Neuronal stem cell (in vitro differentiated cells): ENCODE measurements at regions not wholly inside any gene's neighbourhood (a gene's known extent, or its start where the extent isn't known, plus 50 kb on each side); places are given as distances from the start of the nearest gene placed in this dataset.

Experiments
- DNase-seq: peaks from one replicate; pipeline ENCODE4 v3.0.0-alpha.2; 2013; ENCODE audit warnings: low spot score
- H2AFZ ChIP-seq: one replicate; pipeline ENCODE4 v1.6.1; 2013; ENCODE audit warnings: mild to moderate bottlenecking, low read length, inconsistent platforms
- H2AK5ac ChIP-seq: 2 replicates; pipeline ENCODE4 v1.6.1; 2013; ENCODE audit warnings: low read depth, mild to moderate bottlenecking, inconsistent platforms, low read length, moderate library complexity, mixed read lengths
- H2BK120ac ChIP-seq: 2 replicates; pipeline ENCODE4 v1.6.1; 2013; ENCODE audit warnings: low read depth, mild to moderate bottlenecking, inconsistent platforms, low read length, moderate library complexity, mixed read lengths
- H2BK12ac ChIP-seq: one replicate; pipeline ENCODE4 v1.6.1; 2013; ENCODE audit warnings: low read length, inconsistent platforms
- H2BK15ac ChIP-seq: 2 replicates; pipeline ENCODE4 v1.6.1; 2013; ENCODE audit warnings: mild to moderate bottlenecking, low read length, inconsistent platforms, mixed read lengths
- H2BK5ac ChIP-seq: one replicate; pipeline ENCODE4 v1.6.1; 2013; ENCODE audit warnings: inconsistent platforms, mild to moderate bottlenecking, low read length, moderate library complexity
- H3K14ac ChIP-seq: one replicate; pipeline ENCODE4 v1.6.1; 2013; ENCODE audit warnings: low read length, inconsistent platforms
- H3K18ac ChIP-seq: 2 replicates; pipeline ENCODE4 v1.6.1; 2013; ENCODE audit warnings: low read length, inconsistent platforms
- H3K23ac ChIP-seq: 2 replicates; pipeline ENCODE4 v1.6.1; 2013; ENCODE audit warnings: low read depth, mild to moderate bottlenecking, mixed read lengths, low read length, inconsistent platforms; ENCODE audit not compliant: poor library complexity
- H3K27ac ChIP-seq: replicated peaks from 3 replicates; pipeline ENCODE4 v1.5.1; 2013; ENCODE audit warnings: low read length, inconsistent platforms
- H3K27me3 ChIP-seq, 3 experiments: 2 replicates each; pipeline ENCODE4 v1.6.1; 2013; ENCODE audit warnings: low read length in 3 of 3, mild to moderate bottlenecking in 2 of 3, inconsistent platforms in 1 of 3, low read depth in 1 of 3, mixed read lengths in 1 of 3, moderate library complexity in 1 of 3; ENCODE audit not compliant: control insufficient read depth in 3 of 3, insufficient read depth in 3 of 3
- H3K36me3 ChIP-seq, 2 donors: replicated peaks in 1 of 2; 2 replicates each; pipeline ENCODE4 v1.6.1; 2013; ENCODE audit warnings: low read length in 2 of 2; ENCODE audit not compliant: control insufficient read depth in 2 of 2, insufficient read depth in 2 of 2
- H3K4ac ChIP-seq: 2 replicates; pipeline ENCODE4 v1.6.1; 2013; ENCODE audit warnings: inconsistent platforms, mild to moderate bottlenecking, low read length, moderate library complexity
- H3K4me1 ChIP-seq, 2 donors: 1 replicate in 1 of 2; 2 replicates in 1 of 2; pipeline ENCODE4 v1.6.1; 2013; ENCODE audit warnings: low read length in 2 of 2, low read depth in 1 of 2; ENCODE audit not compliant: control insufficient read depth in 2 of 2, insufficient read depth in 1 of 2
- H3K4me2 ChIP-seq: one replicate; pipeline ENCODE4 v1.6.1; 2013; ENCODE audit warnings: mild to moderate bottlenecking, low read length, inconsistent platforms; ENCODE audit not compliant: insufficient read depth, poor library complexity, severe bottlenecking
- H3K4me3 ChIP-seq, 2 donors: 2 replicates each; pipeline ENCODE4 v1.5.1; 2013; ENCODE audit warnings: low read length in 2 of 2, mild to moderate bottlenecking in 2 of 2, inconsistent platforms in 1 of 2, moderate library complexity in 1 of 2
- H3K79me1 ChIP-seq: one replicate; pipeline ENCODE4 v1.6.1; 2013; ENCODE audit warnings: low read depth, mild to moderate bottlenecking, inconsistent platforms, low read length, moderate library complexity
- H3K9ac ChIP-seq: one replicate; pipeline ENCODE4 v1.6.1; 2013; ENCODE audit warnings: mild to moderate bottlenecking, low read depth, low read length, inconsistent platforms; ENCODE audit not compliant: poor library complexity
- H3K9me3 ChIP-seq, 2 donors: replicated peaks in 1 of 2; 2 replicates each; pipeline versions ENCODE3 to v1.6.1; 2013; ENCODE audit warnings: low read length in 2 of 2, mild to moderate bottlenecking in 2 of 2, inconsistent platforms in 1 of 2, low read depth in 1 of 2, mixed read lengths in 1 of 2, moderate library complexity in 1 of 2; ENCODE audit not compliant: control insufficient read depth in 2 of 2, insufficient read depth in 1 of 2
- H4K8ac ChIP-seq: one replicate; pipeline ENCODE4 v1.6.1; 2013; ENCODE audit warnings: low read depth, mild to moderate bottlenecking, inconsistent platforms, low read length, moderate library complexity
- H4K91ac ChIP-seq: one replicate; pipeline ENCODE4 v1.6.1; 2013; ENCODE audit warnings: low read length, low read depth, mild to moderate bottlenecking, inconsistent platforms; ENCODE audit not compliant: poor library complexity
- WGBS, 2 donors: extraction: QIAGEN DNeasy Blood & Tissue Kit; methylation state at CpG; one replicate each; pipeline ENCODE4 v1.1.7; 2013; ENCODE audit warnings: missing lambda C conversion rate in 2 of 2, mixed read lengths in 1 of 2; ENCODE audit not compliant: insufficient read length in 2 of 2, insufficient replicate concordance in 1 of 2; ENCODE audit errors: extremely low coverage in 2 of 2; 5-methylcytosine and 5-hydroxymethylcytosine counted together

DNA sequence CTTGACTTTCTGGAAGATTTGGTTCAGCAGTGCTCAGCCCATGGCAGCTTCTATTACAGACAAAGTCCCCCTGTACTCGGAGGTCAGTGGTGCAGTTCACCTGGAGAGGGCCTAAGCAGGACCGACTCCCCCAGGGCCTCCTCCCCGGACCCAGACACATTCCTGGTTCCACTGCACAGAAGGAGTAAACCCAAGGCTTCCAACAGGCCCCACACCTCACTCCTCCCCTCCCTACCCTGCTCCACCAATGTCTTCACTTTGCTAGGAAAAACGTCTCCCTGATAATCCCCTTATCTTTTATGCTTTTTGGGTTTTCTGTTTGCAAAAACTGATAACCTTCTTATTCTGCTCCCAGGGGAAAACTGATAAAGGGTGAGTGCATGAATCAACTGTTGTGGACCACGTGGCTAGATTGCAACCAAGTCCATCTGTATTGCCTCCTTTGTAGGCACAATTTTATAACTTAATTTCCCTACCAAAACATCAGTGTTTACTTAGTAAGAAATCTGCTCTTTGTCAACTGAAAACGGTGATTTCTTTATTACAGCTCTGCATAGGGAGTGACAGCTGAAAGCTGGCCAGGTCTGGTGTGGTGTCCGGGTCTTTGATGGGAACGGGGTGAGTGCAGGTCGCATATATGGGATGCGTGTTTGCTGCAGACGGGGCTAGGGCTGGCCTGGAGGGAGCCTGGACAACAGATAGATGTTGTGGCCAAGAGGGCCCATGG lies 202.5 kb downstream of the GLI2 start:
- no peak overlapping the region for H3K18ac ChIP-seq
- peaks cover 11 to 76% of the 10 kb centered on the region in 2 donors for H3K36me3 ChIP-seq
- H3K27me3 ChIP-seq, result no peaks in the 10 kb centered on the region
- no peak overlapping the region for H2BK12ac ChIP-seq
- no peak overlapping the region for H2BK15ac ChIP-seq
- H2AFZ ChIP-seq, result no peak overlapping the region
- no peak overlapping the region for H3K4ac ChIP-seq
- peaks cover 11 to 44% of the 10 kb centered on the region in 2 donors for H3K4me1 ChIP-seq
- H4K8ac ChIP-seq, result no peak overlapping the region
- no peak overlapping the region for H2AK5ac ChIP-seq
- no peak overlapping the region for H2BK120ac ChIP-seq
- no peak overlapping the region for H3K9ac ChIP-seq
- H4K91ac ChIP-seq, result no peak overlapping the region
- H3K23ac ChIP-seq, result no peak overlapping the region
- H3K4me2 ChIP-seq, result no peak overlapping the region
- H3K79me1 ChIP-seq, result peaks cover 9% of the 10 kb centered on the region
- H3K14ac ChIP-seq, result no peak overlapping the region
- DNase-seq, result no peak
- no peak overlapping the region for H3K4me3 ChIP-seq
- H3K27ac ChIP-seq, result no peak overlapping the region
- no CpG with 5 or more reads among the region's 11 CpGs for WGBS, 2 donors
- H2BK5ac ChIP-seq, result no peak overlapping the region
- peaks cover 0 to 4% of the 10 kb centered on the region in 2 donors for H3K9me3 ChIP-seq

DNA sequence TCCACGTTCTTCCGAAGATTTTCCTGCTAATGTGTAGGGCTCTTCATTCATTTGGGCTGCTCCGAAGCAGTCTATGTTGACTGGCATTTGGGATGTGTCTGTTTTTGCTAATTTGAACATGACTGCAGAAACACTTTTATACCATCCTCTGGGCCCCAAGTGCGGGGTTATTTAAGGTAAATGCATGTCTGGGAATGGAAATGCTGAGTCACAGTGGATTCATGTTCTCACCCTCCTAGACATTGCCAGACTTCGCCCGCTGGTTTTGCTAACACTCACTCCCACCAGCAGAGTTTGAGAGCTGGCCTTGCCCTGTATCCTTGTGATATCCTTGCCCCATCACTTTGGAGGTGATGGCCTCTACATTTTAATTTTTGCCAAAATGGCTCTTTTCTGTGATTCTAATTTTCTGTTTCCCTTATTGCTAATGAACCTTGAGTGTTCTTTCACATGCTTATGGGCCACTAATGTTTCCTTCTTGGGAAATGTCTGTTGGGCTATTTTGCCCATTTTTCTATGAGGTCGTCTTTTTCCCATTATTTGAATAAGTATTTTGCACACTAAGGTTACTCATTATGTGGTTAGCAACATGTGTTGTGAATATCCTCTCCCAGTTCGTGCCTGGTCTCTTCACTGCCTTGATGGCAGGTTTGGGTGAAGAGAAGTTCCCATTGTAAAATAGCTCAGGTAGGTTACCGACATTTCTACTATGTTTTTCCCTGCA lies 204.1 kb downstream of the GLI2 start:
- Histone ChIP-seq H3K9me3 (peaks cover 0 to 4% of the 10 kb centered on the region in 2 donors), H3K27ac (no peak overlapping the region), H3K4me2 (no peak overlapping the region), H3K23ac (no peak overlapping the region), H2BK120ac (no peak overlapping the region), H2AFZ (no peak overlapping the region), H2AK5ac (no peak overlapping the region), H4K91ac (no peak overlapping the region), H3K9ac (no peak overlapping the region), H3K4me3 (no peak overlapping the region), H2BK5ac (no peak overlapping the region), H3K14ac (no peak overlapping the region), H3K27me3 (no peaks in the 10 kb centered on the region), H3K18ac (no peak overlapping the region), H3K4me1 (peaks cover 0 to 33% of the 10 kb centered on the region in 2 donors), H2BK15ac (no peak overlapping the region), H3K79me1 (peaks cover 16% of the 10 kb centered on the region), H3K36me3 (peaks cover 12 to 81% of the 10 kb centered on the region in 2 donors), H2BK12ac (no peak overlapping the region), H4K8ac (no peak overlapping the region), H3K4ac (no peak overlapping the region)
- no CpG with 5 or more reads among the region's 9 CpGs for WGBS, 2 donors
- no peak for DNase-seq

DNA sequence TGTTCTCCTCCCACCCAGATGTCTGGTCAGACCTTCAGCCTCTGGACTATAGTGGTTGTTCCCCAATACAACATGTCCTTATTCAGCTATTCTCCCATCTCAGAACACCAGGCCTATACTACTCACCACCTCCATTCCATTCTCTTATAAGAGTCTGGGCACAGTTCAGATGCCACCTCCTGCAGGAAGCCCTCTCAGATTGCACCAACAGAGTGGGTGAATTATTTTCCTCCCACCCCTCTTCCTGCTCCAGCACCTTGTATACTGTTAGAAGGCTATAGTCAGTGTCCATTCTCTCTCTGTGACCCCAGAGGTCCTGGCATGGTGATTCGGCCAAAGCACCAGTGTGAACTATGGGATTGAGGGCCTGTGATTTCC lies 204.6 kb downstream of the GLI2 start:
- Histone ChIP-seq H3K9me3 (peaks cover 0 to 4% of the 10 kb centered on the region in 2 donors), H3K79me1 (peaks cover 16% of the 10 kb centered on the region), H3K4me1 (peaks cover 0 to 32% of the 10 kb centered on the region in 2 donors), H3K18ac (peak overlapping the region; percentile 48), H3K4me3 (no peak overlapping the region), H2BK15ac (no peak overlapping the region), H3K4ac (no peak overlapping the region), H2BK12ac (no peak overlapping the region), H2BK120ac (no peak overlapping the region), H3K27ac (no peak overlapping the region), H4K8ac (no peak overlapping the region), H3K36me3 (peaks cover 15 to 81% of the 10 kb centered on the region in 2 donors), H4K91ac (no peak overlapping the region), H2BK5ac (no peak overlapping the region), H3K9ac (no peak overlapping the region), H3K23ac (peak overlapping the region; percentile 35), H3K27me3 (no peaks in the 10 kb centered on the region), H2AFZ (no peak overlapping the region), H3K14ac (peak overlapping the region; percentile 73), H3K4me2 (no peak overlapping the region), H2AK5ac (no peak overlapping the region)
- no CpG with 5 or more reads among the region's 1 CpG for WGBS, 2 donors
- DNase-seq, result no peak

GRCh38 chr2:120940726-120941256 lies 205.1 kb downstream of the GLI2 start:
- Histone ChIP-seq H2BK12ac (no peak overlapping the region), H2BK5ac (no peak overlapping the region), H2BK120ac (no peak overlapping the region), H3K9me3 (peaks cover 0 to 4% of the 10 kb centered on the region in 2 donors), H3K18ac (peak overlapping the region; percentile 48), H2AK5ac (no peak overlapping the region), H3K9ac (no peak overlapping the region), H2AFZ (no peak overlapping the region), H3K79me1 (peaks cover 16% of the 10 kb centered on the region), H3K23ac (peak overlapping the region; percentile 35), H3K4me1 (peaks cover 3 to 31% of the 10 kb centered on the region in 2 donors), H3K4me3 (no peak overlapping the region), H4K91ac (no peak overlapping the region), H2BK15ac (no peak overlapping the region), H3K27ac (no peak overlapping the region), H4K8ac (no peak overlapping the region), H3K27me3 (no peaks in the 10 kb centered on the region), H3K4ac (no peak overlapping the region), H3K14ac (peak overlapping the region; percentile 73), H3K36me3 (peaks cover 15 to 77% of the 10 kb centered on the region in 2 donors), H3K4me2 (no peak overlapping the region)
- WGBS, 2 donors, result no CpG with 5 or more reads among the region's 9 CpGs
- DNase-seq, result no peak
